OCI-LY1 (cell line): ENCODE measurements at regions not wholly inside any gene's neighbourhood (a gene's known extent, or its start where the extent isn't known, plus 50 kb on each side); places are given as distances from the start of the nearest gene placed in this dataset.
"Not testable (repeated sequence)": the region's sequence is repeated elsewhere in the genome, so short reads cannot be mapped to it uniquely, and the experiment has no call there.

Experiments used
- H2AFZ ChIP-seq: fragments of 200-600 bp; sonication (generic), shearing (Covaris generic); 2 replicates; pipeline ENCODE4 v1.6.0; 2014; ENCODE audit warnings: antibody characterized with exemption, mild to moderate bottlenecking, low read length
- H3F3A ChIP-seq: fragments of 200-600 bp; sonication (generic), shearing (Covaris generic); 2 replicates; pipeline ENCODE4 v1.6.0; 2014; ENCODE audit warnings: mild to moderate bottlenecking, antibody characterized with exemption, low read length, moderate library complexity; ENCODE audit not compliant: insufficient read depth
- H3K27ac ChIP-seq: fragments of 200-600 bp; sonication (generic); 2 replicates; pipeline ENCODE4 v1.5.1; 2014; ENCODE audit warnings: low read length, mixed run types, mild to moderate bottlenecking, low read depth; ENCODE audit not compliant: poor library complexity, severe bottlenecking
- H3K27me3 ChIP-seq: fragments of 200-600 bp; sonication (generic); 2 replicates; pipeline ENCODE4 v1.6.0; 2014; ENCODE audit warnings: antibody characterized with exemption, mild to moderate bottlenecking, low read length, moderate library complexity; ENCODE audit not compliant: insufficient read depth
- H3K36me3 ChIP-seq: fragments of 200-600 bp; sonication (generic); 2 replicates; pipeline ENCODE4 v1.6.1; 2014; ENCODE audit warnings: mild to moderate bottlenecking, antibody characterized with exemption, low read length, moderate library complexity, mixed read lengths; ENCODE audit not compliant: insufficient read depth
- H3K4me1 ChIP-seq: fragments of 200-600 bp; sonication (generic); 2 replicates; pipeline ENCODE4 v1.5.1; 2014; ENCODE audit warnings: mild to moderate bottlenecking, low read length, moderate library complexity; ENCODE audit not compliant: insufficient read depth, severe bottlenecking
- H3K4me2 ChIP-seq: fragments of 200-600 bp; sonication (generic), shearing (Covaris generic); 2 replicates; pipeline ENCODE4 v1.6.1; 2014; ENCODE audit warnings: low read length
- H3K4me3 ChIP-seq: fragments of 200-600 bp; sonication (generic); 2 replicates; pipeline ENCODE4 v1.5.1; 2014; ENCODE audit warnings: low read length, low read depth, mild to moderate bottlenecking, mixed read lengths; ENCODE audit not compliant: poor library complexity, severe bottlenecking
- H3K79me2 ChIP-seq: fragments of 200-600 bp; shearing (Covaris generic); 2 replicates; pipeline ENCODE4 v1.6.1; 2016; ENCODE audit warnings: mixed run types, low read length, mixed read lengths; ENCODE audit not compliant: insufficient read depth
- H3K9ac ChIP-seq: fragments of 200-600 bp; sonication (generic), shearing (Covaris generic); 2 replicates; pipeline ENCODE4 v1.6.1; 2014; ENCODE audit warnings: mild to moderate bottlenecking, low read length, mixed read lengths
- H3K9me2 ChIP-seq: fragments of 200-600 bp; sonication (generic), shearing (Covaris generic); 2 replicates; pipeline ENCODE4 v1.6.1; 2014; ENCODE audit warnings: low read depth, mild to moderate bottlenecking, low read length, mixed read lengths
- H3K9me3 ChIP-seq: fragments of 200-600 bp; shearing (Covaris generic); 2 replicates; pipeline ENCODE4 v1.6.1; 2014; ENCODE audit warnings: low read length, mixed read lengths
- H4K20me1 ChIP-seq: fragments of 200-600 bp; sonication (generic), shearing (Covaris generic); 2 replicates; pipeline ENCODE4 v1.6.0; 2016; ENCODE audit warnings: mild to moderate bottlenecking, low read length; ENCODE audit not compliant: insufficient read depth
- CTCF ChIP-seq: fragments of 200-600 bp; sonication (generic), shearing (Covaris generic); IDR thresholded peaks from 2 replicates; pipeline ENCODE4 v1.5.1; 2017; ENCODE audit warnings: mild to moderate bottlenecking, antibody characterized with exemption, low read length, moderate library complexity, mixed read lengths
- EZH2 ChIP-seq: fragments of 200-600 bp; sonication (generic), shearing (Covaris generic); IDR thresholded peaks from 2 replicates; pipeline ENCODE4 v1.8.0; 2017; ENCODE audit warnings: borderline replicate concordance, mixed run types, mild to moderate bottlenecking, antibody characterized with exemption, low read length, moderate library complexity, mixed read lengths

- no peaks in the 10 kb centered on the region for H3K9me2 ChIP-seq
- no peak overlapping the region for H3K9ac ChIP-seq
- no peaks in the 10 kb centered on the region for H3K4me1 ChIP-seq
- no peaks in the 10 kb centered on the region for H3K79me2 ChIP-seq
- no peaks in the 10 kb centered on the region for H3K9me3 ChIP-seq
- H3K27ac ChIP-seq = no peak overlapping the region
- no peaks in the 10 kb centered on the region for H4K20me1 ChIP-seq
- no peak overlapping the region for H2AFZ ChIP-seq
- H3K4me3 ChIP-seq = no peak overlapping the region
- H3K4me2 ChIP-seq = no peak overlapping the region
- no peak for TF ChIP-seq CTCF
- no peak for TF ChIP-seq EZH2
- no peaks in the 10 kb centered on the region for H3K36me3 ChIP-seq
- no peaks in the 10 kb centered on the region for H3K27me3 ChIP-seq
- no peaks in the 10 kb centered on the region for H3F3A ChIP-seq
Measured at GRCh38 chr16:7772722-7773121, 440.1 kb downstream of the RBFOX1 start.

GRCh38 chr16:7769091-7769490, 436.4 kb downstream of the RBFOX1 start:
- H3K4me3 ChIP-seq, H3K9ac ChIP-seq, H3K36me3 ChIP-seq, H3K27ac ChIP-seq, H2AFZ ChIP-seq, H4K20me1 ChIP-seq, H3K4me2 ChIP-seq, H3F3A ChIP-seq, H3K79me2 ChIP-seq, H3K4me1 ChIP-seq, H3K9me2 ChIP-seq, H3K9me3 ChIP-seq, H3K27me3 ChIP-seq: not testable (repeated sequence)

- Histone ChIP-seq H3K27ac (no peak overlapping the region), H3K4me1 (no peaks in the 10 kb centered on the region)
Measured at GRCh38 chr16:7765079-7765550, 432.5 kb downstream of the RBFOX1 start.

More at GRCh38 chr16:7765079-7765550, 432.5 kb downstream of the RBFOX1 start:
- no peaks in the 10 kb centered on the region for H4K20me1 ChIP-seq
- no peaks in the 10 kb centered on the region for H3K9me2 ChIP-seq
- no peaks in the 10 kb centered on the region; the same call in 1 of the 2 replicates for H3K27me3 ChIP-seq
- H3K4me2 ChIP-seq = no peak overlapping the region
- no peaks in the 10 kb centered on the region for H3K79me2 ChIP-seq
- H2AFZ ChIP-seq = no peak overlapping the region
- H3K36me3 ChIP-seq = no peaks in the 10 kb centered on the region
- H3K4me3 ChIP-seq = no peak overlapping the region
- no peak overlapping the region for H3K9ac ChIP-seq
- TF ChIP-seq EZH2 (no peak), CTCF (no peak)
- H3F3A ChIP-seq = no peaks in the 10 kb centered on the region
- H3K9me3 ChIP-seq = no peaks in the 10 kb centered on the region
